ENCODE measurements at regions not wholly inside any gene's neighbourhood (a gene's known extent, or its start where the extent isn't known, plus 50 kb on each side); places are given as distances from the start of the nearest gene placed in this dataset.
"Not testable (repeated sequence)": the region's sequence is repeated elsewhere in the genome, so short reads cannot be mapped to it uniquely, and the experiment has no call there.

DNA sequence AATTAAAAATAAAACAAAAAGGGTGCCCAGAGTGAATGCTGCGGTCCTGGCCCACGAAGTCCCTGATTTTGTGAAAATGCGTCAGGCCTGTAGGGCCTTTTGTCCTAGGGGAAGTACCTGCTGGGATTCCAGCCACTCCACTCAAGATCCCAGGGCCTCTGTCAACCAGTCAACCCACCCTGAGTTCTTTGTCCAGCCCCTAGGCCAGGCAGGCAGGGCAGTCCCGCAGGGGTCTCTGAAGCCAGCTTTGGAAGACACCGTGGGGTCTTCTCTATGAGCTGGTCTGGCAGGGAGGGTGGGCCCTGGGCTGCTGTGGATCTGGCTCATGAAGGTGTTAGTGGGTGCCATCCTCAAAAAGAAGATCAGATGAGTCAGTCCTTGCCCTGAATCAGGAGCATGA is 452.5 kb upstream of the MKI67 start:
- no peaks in the 10 kb centered on the region for H3K4me1 ChIP-seq (ENCODE audit: insufficient read depth, low read length)
- H3K36me3 ChIP-seq (ENCODE audit: insufficient read depth, low read length) = no peaks in the 10 kb centered on the region
- peaks cover 17% of the 10 kb centered on the region for H3K27me3 ChIP-seq (ENCODE audit: insufficient read depth, low read length, poor library complexity)
- no peak overlapping the region for H3K27ac ChIP-seq (ENCODE audit: low read length)
- DNase-seq (no peak), ATAC-seq (ENCODE audit: insufficient read depth, low read depth) (no peak)
- no peak overlapping the region for H3K4me2 ChIP-seq (ENCODE audit: insufficient read depth, low read length)
- H2AFZ ChIP-seq (ENCODE audit: low read depth, low read length) = no peak overlapping the region
- H3K9me3 ChIP-seq (ENCODE audit: insufficient read depth, low read length, severe bottlenecking) = no peaks in the 10 kb centered on the region
- TF ChIP-seq, protein P1, sequence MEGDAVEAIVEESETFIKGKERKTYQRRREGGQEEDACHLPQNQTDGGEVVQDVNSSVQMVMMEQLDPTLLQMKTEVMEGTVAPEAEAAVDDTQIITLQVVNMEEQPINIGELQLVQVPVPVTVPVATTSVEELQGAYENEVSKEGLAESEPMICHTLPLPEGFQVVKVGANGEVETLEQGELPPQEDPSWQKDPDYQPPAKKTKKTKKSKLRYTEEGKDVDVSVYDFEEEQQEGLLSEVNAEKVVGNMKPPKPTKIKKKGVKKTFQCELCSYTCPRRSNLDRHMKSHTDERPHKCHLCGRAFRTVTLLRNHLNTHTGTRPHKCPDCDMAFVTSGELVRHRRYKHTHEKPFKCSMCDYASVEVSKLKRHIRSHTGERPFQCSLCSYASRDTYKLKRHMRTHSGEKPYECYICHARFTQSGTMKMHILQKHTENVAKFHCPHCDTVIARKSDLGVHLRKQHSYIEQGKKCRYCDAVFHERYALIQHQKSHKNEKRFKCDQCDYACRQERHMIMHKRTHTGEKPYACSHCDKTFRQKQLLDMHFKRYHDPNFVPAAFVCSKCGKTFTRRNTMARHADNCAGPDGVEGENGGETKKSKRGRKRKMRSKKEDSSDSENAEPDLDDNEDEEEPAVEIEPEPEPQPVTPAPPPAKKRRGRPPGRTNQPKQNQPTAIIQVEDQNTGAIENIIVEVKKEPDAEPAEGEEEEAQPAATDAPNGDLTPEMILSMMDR (IDR thresholded peaks at IDR 0.05; ENCODE audit: borderline replicate concordance, extremely low read depth, low read length, poor library complexity, severe bottlenecking) = no peak
- TF ChIP-seq EZH2 (IDR thresholded peaks at IDR 0.05; ENCODE audit: borderline replicate concordance, low read depth, low read length, severe bottlenecking) = no peak
- H3K79me2 ChIP-seq (ENCODE audit: insufficient read depth, low read length) = no peaks in the 10 kb centered on the region
- no peaks in the 10 kb centered on the region for H4K20me1 ChIP-seq (ENCODE audit: insufficient read depth, low read length)
- no peak overlapping the region for H3K4me3 ChIP-seq (ENCODE audit: low read depth in 1 of 2, low read length in 2 of 2)
- no peak overlapping the region for H3K9ac ChIP-seq (ENCODE audit: low read depth, low read length)

DNA sequence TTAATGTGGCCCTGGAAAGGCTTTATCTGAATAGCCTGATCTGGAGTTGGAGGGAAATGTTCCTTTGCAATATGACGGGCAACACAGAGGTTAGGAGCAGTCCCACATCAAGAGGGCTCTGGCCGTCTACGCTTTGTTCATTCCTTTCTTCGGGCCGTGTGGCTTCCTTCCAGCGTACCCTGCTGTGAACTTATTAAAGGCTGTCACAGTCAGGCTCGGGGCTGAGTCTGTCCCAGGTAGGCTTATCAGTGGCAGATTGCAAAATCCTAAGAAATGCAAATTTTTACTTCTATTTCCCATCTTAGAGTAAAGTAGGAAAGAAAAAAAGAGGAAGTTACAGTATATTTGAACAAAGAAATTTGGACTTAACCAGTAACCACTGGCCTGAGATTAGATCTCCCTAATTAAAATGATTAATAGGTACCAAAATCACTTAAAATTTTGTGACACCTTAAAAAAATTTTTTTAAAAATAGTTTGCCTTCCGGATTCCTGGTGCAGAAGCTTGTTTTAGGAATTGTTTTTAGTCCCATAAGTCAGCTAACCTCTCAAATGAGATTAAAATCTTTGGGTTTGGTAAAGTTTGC is 453.1 kb upstream of the MKI67 start:
- Histone ChIP-seq H3K4me2 (ENCODE audit: insufficient read depth, low read length) (no peak overlapping the region), H3K27ac (ENCODE audit: low read length) (no peak overlapping the region), H3K9me3 (ENCODE audit: insufficient read depth, low read length, severe bottlenecking) (no peaks in the 10 kb centered on the region), H3K4me1 (ENCODE audit: insufficient read depth, low read length) (no peaks in the 10 kb centered on the region), H3K27me3 (ENCODE audit: insufficient read depth, low read length, poor library complexity) (peaks cover 13% of the 10 kb centered on the region), H2AFZ (ENCODE audit: low read depth, low read length) (no peak overlapping the region), H3K36me3 (ENCODE audit: insufficient read depth, low read length) (no peaks in the 10 kb centered on the region), H3K4me3 (ENCODE audit: low read depth in 1 of 2, low read length in 2 of 2) (no peak overlapping the region), H3K9ac (ENCODE audit: low read depth, low read length) (no peak overlapping the region), H4K20me1 (ENCODE audit: insufficient read depth, low read length) (no peaks in the 10 kb centered on the region), H3K79me2 (ENCODE audit: insufficient read depth, low read length) (no peaks in the 10 kb centered on the region)
- no peak for TF ChIP-seq EZH2 (IDR thresholded peaks at IDR 0.05; ENCODE audit: borderline replicate concordance, low read depth, low read length, severe bottlenecking)
- TF ChIP-seq, protein P1 (IDR thresholded peaks at IDR 0.05; ENCODE audit: borderline replicate concordance, extremely low read depth, low read length, poor library complexity, severe bottlenecking) = no peak
- no peak for DNase-seq
- ATAC-seq (ENCODE audit: insufficient read depth, low read depth) = no peak

DNA sequence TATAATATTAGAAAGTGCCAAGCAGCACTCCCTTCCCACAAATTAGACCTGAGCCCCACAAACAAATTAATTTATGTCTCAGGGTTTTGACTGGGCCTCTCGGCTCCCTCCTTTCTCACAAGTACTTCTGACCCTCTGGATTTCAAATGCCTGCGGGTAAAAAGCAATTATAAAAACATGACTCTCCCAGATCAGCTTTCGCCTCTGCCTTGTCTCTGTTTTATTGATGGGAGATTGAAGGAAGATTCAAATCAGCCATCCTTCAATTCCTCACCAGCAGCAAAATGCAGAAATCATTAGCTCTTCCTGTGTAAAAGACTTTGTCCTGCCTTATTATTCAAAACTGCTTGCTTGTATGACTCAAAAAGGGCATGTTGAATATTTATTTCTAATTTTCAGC is 453.7 kb upstream of the MKI67 start:
- ATAC-seq (ENCODE audit: insufficient read depth, low read depth) (no peak), DNase-seq (no peak)
- no peak overlapping the region for H3K4me3 ChIP-seq (ENCODE audit: low read depth in 1 of 2, low read length in 2 of 2)
- H3K36me3 ChIP-seq (ENCODE audit: insufficient read depth, low read length) = no peaks in the 10 kb centered on the region
- H2AFZ ChIP-seq (ENCODE audit: low read depth, low read length) = no peak overlapping the region
- H3K9me3 ChIP-seq (ENCODE audit: insufficient read depth, low read length, severe bottlenecking) = no peaks in the 10 kb centered on the region
- no peak overlapping the region for H3K9ac ChIP-seq (ENCODE audit: low read depth, low read length)
- H3K79me2 ChIP-seq (ENCODE audit: insufficient read depth, low read length) = no peaks in the 10 kb centered on the region
- no peak overlapping the region for H3K4me2 ChIP-seq (ENCODE audit: insufficient read depth, low read length)
- no peaks in the 10 kb centered on the region for H4K20me1 ChIP-seq (ENCODE audit: insufficient read depth, low read length)
- TF ChIP-seq, protein P1 (IDR thresholded peaks at IDR 0.05; ENCODE audit: borderline replicate concordance, extremely low read depth, low read length, poor library complexity, severe bottlenecking) = no peak
- TF ChIP-seq EZH2 (IDR thresholded peaks at IDR 0.05; ENCODE audit: borderline replicate concordance, low read depth, low read length, severe bottlenecking) = no peak
- no peaks in the 10 kb centered on the region for H3K4me1 ChIP-seq (ENCODE audit: insufficient read depth, low read length)
- H3K27ac ChIP-seq (ENCODE audit: low read length) = no peak overlapping the region
- peaks cover 9% of the 10 kb centered on the region for H3K27me3 ChIP-seq (ENCODE audit: insufficient read depth, low read length, poor library complexity)

DNA sequence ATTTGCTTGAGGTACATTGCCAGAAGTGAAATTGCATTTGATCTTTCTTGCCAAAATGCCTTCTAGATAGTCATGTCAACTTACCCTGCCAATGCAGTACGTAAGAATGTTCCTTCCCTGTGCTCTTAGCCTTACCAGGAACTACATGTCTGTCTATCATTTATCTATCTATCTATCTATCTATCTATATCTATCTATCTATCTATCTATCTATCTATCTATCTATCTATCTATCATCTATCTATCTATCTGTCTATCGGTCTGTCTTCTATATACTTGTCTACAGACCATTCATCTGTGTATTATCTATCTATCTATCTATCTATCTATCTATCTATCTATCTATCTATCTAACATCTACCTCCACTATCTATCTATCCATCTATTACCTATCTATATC is 456.9 kb upstream of the MKI67 start:
- not testable (repeated sequence) for ATAC-seq (ENCODE audit: insufficient read depth, low read depth); H3K27ac ChIP-seq (ENCODE audit: low read length); H3K4me1 ChIP-seq (ENCODE audit: insufficient read depth, low read length)

DNA sequence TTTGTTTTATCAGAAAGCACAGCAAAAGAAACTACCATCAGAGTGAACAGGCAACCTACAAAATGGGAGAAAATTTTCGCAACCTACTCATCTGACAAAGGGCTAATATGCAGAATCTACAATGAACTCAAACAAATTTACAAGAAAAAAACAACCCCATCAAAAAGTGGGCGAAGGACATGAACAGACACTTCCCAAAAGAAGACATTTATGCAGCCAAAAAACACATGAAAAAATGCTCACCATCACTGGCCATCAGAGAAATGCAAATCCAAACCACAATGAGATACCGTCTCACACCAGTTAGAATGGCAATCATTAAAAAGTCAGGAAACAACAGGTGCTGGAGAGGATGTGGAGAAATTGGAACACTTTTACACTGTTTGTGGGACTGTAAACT is 460.4 kb upstream of the MKI67 start:
- not testable (repeated sequence) for H2AFZ ChIP-seq (ENCODE audit: low read depth, low read length)

More for the DNA sequence above, 456.9 kb upstream of the MKI67 start:
- DNase-seq; H3K79me2 ChIP-seq (ENCODE audit: insufficient read depth, low read length); H3K36me3 ChIP-seq (ENCODE audit: insufficient read depth, low read length); H4K20me1 ChIP-seq (ENCODE audit: insufficient read depth, low read length); H3K9me3 ChIP-seq (ENCODE audit: insufficient read depth, low read length, severe bottlenecking); H3K4me2 ChIP-seq (ENCODE audit: insufficient read depth, low read length); H3K27me3 ChIP-seq (ENCODE audit: insufficient read depth, low read length, poor library complexity); H3K9ac ChIP-seq (ENCODE audit: low read depth, low read length); H2AFZ ChIP-seq (ENCODE audit: low read depth, low read length); H3K4me3 ChIP-seq (ENCODE audit: low read depth in 1 of 2, low read length in 2 of 2): not testable (repeated sequence)

More for the DNA sequence above, 460.4 kb upstream of the MKI67 start:
- H3K4me2 ChIP-seq (ENCODE audit: insufficient read depth, low read length); H3K9ac ChIP-seq (ENCODE audit: low read depth, low read length); H3K27ac ChIP-seq (ENCODE audit: low read length); H3K4me1 ChIP-seq (ENCODE audit: insufficient read depth, low read length); DNase-seq; H3K79me2 ChIP-seq (ENCODE audit: insufficient read depth, low read length); H3K27me3 ChIP-seq (ENCODE audit: insufficient read depth, low read length, poor library complexity); ATAC-seq (ENCODE audit: insufficient read depth, low read depth); H3K36me3 ChIP-seq (ENCODE audit: insufficient read depth, low read length); H3K4me3 ChIP-seq (ENCODE audit: low read depth in 1 of 2, low read length in 2 of 2); H3K9me3 ChIP-seq (ENCODE audit: insufficient read depth, low read length, severe bottlenecking); H4K20me1 ChIP-seq (ENCODE audit: insufficient read depth, low read length): not testable (repeated sequence)
